ENCODE measurements at regions not wholly inside any gene's neighbourhood (a gene's known extent, or its start where the extent isn't known, plus 50 kb on each side); places are given as distances from the start of the nearest gene placed in this dataset.

- no peak for DNase-seq
- no peaks in the 10 kb centered on the region for H3K4me1 ChIP-seq
- H3K9me3 ChIP-seq: no peaks in the 10 kb centered on the region
- no peak for ATAC-seq (ENCODE audit: low FRiP score in 2 of 2)
- H3K4me3 ChIP-seq: no peak overlapping the region
- 49 to 57% methylated on average over 5 of the region's 5 CpGs for WGBS, 2 donors
- no peaks in the 10 kb centered on the region for H3K27me3 ChIP-seq
- TF ChIP-seq POLR2A (IDR thresholded peaks at IDR 0.05): no peak
- TF ChIP-seq, protein P1, sequence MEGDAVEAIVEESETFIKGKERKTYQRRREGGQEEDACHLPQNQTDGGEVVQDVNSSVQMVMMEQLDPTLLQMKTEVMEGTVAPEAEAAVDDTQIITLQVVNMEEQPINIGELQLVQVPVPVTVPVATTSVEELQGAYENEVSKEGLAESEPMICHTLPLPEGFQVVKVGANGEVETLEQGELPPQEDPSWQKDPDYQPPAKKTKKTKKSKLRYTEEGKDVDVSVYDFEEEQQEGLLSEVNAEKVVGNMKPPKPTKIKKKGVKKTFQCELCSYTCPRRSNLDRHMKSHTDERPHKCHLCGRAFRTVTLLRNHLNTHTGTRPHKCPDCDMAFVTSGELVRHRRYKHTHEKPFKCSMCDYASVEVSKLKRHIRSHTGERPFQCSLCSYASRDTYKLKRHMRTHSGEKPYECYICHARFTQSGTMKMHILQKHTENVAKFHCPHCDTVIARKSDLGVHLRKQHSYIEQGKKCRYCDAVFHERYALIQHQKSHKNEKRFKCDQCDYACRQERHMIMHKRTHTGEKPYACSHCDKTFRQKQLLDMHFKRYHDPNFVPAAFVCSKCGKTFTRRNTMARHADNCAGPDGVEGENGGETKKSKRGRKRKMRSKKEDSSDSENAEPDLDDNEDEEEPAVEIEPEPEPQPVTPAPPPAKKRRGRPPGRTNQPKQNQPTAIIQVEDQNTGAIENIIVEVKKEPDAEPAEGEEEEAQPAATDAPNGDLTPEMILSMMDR (IDR thresholded peaks at IDR 0.05): no peak
- no peak for TF ChIP-seq EP300 (IDR thresholded peaks at IDR 0.05)
- no peak for TF ChIP-seq POLR2AphosphoS5 (IDR thresholded peaks at IDR 0.05)
- H3K27ac ChIP-seq: no peak overlapping the region
- H3K36me3 ChIP-seq: no peaks in the 10 kb centered on the region
These were observed 190.1 kb upstream of the VGLL2 start for GRCh38 chr6:117075218-117075617.

DNA sequence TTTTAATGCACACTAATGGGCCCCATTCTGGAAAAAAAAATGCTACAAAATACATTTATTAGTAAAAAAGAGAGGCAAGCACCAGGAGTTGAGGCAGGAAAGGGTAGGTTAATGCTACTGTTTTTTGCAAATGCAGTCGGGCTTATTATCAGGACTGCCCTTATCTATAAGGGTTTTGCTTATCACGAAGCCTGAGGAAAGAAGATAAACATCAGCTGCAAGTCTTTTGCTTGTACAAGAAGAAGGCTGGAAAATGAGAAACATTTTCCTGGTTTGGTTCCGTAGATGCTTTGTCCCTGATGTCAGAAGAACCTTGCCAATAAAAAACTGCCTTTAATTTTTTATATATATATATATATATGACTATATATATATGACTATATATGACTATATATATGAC lies 189.3 kb upstream of the VGLL2 start:
- H3K27me3 ChIP-seq: no peaks in the 10 kb centered on the region
- no peak for DNase-seq
- H3K9me3 ChIP-seq: no peaks in the 10 kb centered on the region
- no peak overlapping the region for H3K4me3 ChIP-seq
- H3K36me3 ChIP-seq: no peaks in the 10 kb centered on the region
- 1 to 11% methylated on average over 3 of the region's 3 CpGs for WGBS, 2 donors
- H3K4me1 ChIP-seq: no peaks in the 10 kb centered on the region
- no peak for ATAC-seq (ENCODE audit: low FRiP score in 2 of 2)
- H3K27ac ChIP-seq: no peak overlapping the region
- TF ChIP-seq POLR2A (IDR thresholded peaks at IDR 0.05): no peak
- TF ChIP-seq EP300 (IDR thresholded peaks at IDR 0.05): no peak

GRCh38 chr6:117077300-117077699 lies 188.1 kb upstream of the VGLL2 start:
- no peaks in the 10 kb centered on the region for H3K4me1 ChIP-seq
- TF ChIP-seq POLR2A (IDR thresholded peaks at IDR 0.05) (no peak), POLR2AphosphoS5 (IDR thresholded peaks at IDR 0.05) (no peak), EP300 (IDR thresholded peaks at IDR 0.05) (no peak)
- TF ChIP-seq, protein P1 (IDR thresholded peaks at IDR 0.05): no peak
- H3K27me3 ChIP-seq: no peaks in the 10 kb centered on the region
- no peak overlapping the region for H3K27ac ChIP-seq
- H3K9me3 ChIP-seq: no peaks in the 10 kb centered on the region
- no peak for DNase-seq
- no peak for ATAC-seq (ENCODE audit: low FRiP score in 2 of 2)
- H3K4me3 ChIP-seq: no peak overlapping the region
- 70 to 86% methylated on average over 4 of the region's 4 CpGs for WGBS, 2 donors
- no peaks in the 10 kb centered on the region for H3K36me3 ChIP-seq

GRCh38 chr6:117078624-117079023 lies 186.7 kb upstream of the VGLL2 start:
- no peak for ATAC-seq (ENCODE audit: low FRiP score in 2 of 2)
- H3K9me3 ChIP-seq: no peaks in the 10 kb centered on the region
- DNase-seq: no peak
- H3K4me1 ChIP-seq: no peaks in the 10 kb centered on the region
- H3K36me3 ChIP-seq: no peaks in the 10 kb centered on the region
- 47 to 61% methylated on average over 2 of the region's 2 CpGs for WGBS, 2 donors
- no peak for TF ChIP-seq EP300 (IDR thresholded peaks at IDR 0.05)
- TF ChIP-seq, protein P1 (IDR thresholded peaks at IDR 0.05): no peak
- TF ChIP-seq POLR2A (IDR thresholded peaks at IDR 0.05): no peak
- TF ChIP-seq POLR2AphosphoS5 (IDR thresholded peaks at IDR 0.05): no peak
- no peaks in the 10 kb centered on the region for H3K27me3 ChIP-seq
- no peak overlapping the region for H3K4me3 ChIP-seq
- H3K27ac ChIP-seq: no peak overlapping the region

- H3K9me3 ChIP-seq: no peaks in the 10 kb centered on the region
- no peaks in the 10 kb centered on the region for H3K4me1 ChIP-seq
- whole genome bisulfite sequencing, 2 donors: 67 to 77% methylated on average over 2 of the region's 2 CpGs
- no peak overlapping the region for H3K4me3 ChIP-seq
- H3K36me3 ChIP-seq: no peaks in the 10 kb centered on the region
- no peaks in the 10 kb centered on the region for H3K27me3 ChIP-seq
- DNase-seq (no peak), ATAC-seq (ENCODE audit: low FRiP score in 2 of 2) (no peak)
- no peak overlapping the region for H3K27ac ChIP-seq
- TF ChIP-seq EP300 (IDR thresholded peaks at IDR 0.05) (no peak), POLR2A (IDR thresholded peaks at IDR 0.05) (no peak), POLR2AphosphoS5 (IDR thresholded peaks at IDR 0.05) (no peak)
- TF ChIP-seq, protein P1 (IDR thresholded peaks at IDR 0.05): no peak
These were observed 185.4 kb upstream of the VGLL2 start for GRCh38 chr6:117079951-117080350.

Measured in upper lobe of left lung (tissue), 6 donors.